SKM-1 (cell line): ENCODE measurements at regions not wholly inside any gene's neighbourhood (a gene's known extent, or its start where the extent isn't known, plus 50 kb on each side); places are given as distances from the start of the nearest gene placed in this dataset.

Source experiments
- DNase-seq: peaks from one replicate; lab custom pipeline; 2025; ENCODE audit not compliant: unreplicated experiment; lab: John Stamatoyannopoulos, UW

DNA sequence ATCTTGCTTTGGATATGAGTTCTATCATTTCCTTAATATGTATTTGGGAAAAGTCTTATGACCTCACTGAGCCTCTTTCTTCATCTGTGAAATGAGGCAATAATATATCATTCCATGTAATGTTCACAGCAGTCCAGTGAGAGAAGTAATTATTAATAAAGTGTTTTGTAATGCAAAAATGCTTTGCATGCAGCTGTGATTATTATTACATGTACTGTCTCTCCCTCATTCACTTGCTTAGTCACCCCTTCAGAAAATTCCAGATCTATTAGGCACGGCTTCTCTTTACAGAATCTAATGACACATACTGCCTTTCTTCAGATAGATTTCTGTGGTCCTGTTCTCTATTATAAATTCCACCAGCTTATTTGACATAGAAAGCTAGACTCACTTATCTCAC lies 53.5 kb upstream of the FGF13 start:
- no peak for DNase-seq

DNA sequence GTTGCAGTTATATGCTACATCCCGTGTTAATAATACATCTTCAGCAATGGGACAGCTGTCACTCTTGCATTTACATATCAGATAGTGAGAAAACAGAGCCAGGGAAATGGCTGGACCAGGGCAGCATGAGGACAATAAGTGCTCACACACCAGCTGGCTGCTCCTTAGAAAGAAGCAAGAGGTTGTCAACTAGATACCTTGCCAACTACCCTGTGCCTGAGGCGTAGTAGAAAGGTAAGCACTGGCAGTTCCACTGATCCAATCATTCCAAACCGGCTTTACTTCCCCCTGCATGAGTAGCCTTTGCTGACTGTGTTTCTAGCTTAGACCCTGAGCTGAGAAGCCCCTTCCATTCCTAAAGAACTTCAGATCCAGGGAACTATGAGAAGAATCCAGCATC lies 52.2 kb upstream of the FGF13 start:
- DNase-seq: no peak

GRCh38 chrX:138761380-138761779 lies 49.9 kb upstream of the FGF13 start:
- no peak for DNase-seq
